GM20000 (cell line): ENCODE measurements at regions not wholly inside any gene's neighbourhood (a gene's known extent, or its start where the extent isn't known, plus 50 kb on each side); places are given as distances from the start of the nearest gene placed in this dataset.

Source experiments
- DNase-seq: peaks from one replicate; pipeline ENCODE4 v3.0.0; 2012; ENCODE audit warnings: low spot score
- TF ChIP-seq, protein P1 (sequence below): IDR thresholded peaks from 2 replicates; pipeline ENCODE4 v1.5.1; 2012; ENCODE audit warnings: mild to moderate bottlenecking, control low read depth; ENCODE audit errors: extremely low read depth, missing control alignments

DNA sequence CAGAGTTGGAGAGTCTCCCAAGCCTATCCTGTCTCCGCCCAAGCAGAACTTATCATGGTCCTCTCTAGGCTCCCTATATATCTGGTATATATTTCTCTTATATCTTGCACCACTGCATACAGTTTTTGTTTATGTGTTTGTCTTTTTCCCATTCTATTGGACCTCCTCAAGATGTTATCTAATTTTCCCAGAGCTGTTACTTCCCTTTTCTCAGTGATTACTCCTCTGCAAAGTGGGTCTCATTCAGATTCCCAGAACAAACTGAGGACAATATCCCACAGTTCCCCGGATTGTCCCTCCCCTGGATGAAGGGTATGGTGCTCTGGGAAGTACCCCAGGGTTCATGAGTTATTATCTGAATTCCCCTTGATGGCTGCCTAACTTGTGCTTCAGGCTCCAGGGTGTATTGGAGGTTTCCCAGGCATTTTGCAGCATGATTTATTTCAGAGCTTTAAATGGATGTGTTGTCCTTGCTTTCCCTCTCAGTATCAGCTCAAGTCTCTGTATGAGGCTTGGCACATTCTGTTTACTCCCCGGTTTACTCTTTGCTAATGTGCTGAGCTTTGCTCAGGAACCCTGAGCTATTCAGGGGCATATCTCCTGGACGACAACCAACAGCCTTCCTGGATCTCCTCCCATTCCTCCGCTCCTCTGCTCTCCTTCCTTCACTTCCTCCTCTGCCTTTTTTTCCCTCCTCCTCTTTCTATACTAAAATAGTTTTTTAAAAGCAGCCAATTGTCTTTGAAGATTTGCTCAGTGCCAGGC is 329.3 kb downstream of the SPRY2 start:
- no peak for DNase-seq
- TF ChIP-seq, protein P1, sequence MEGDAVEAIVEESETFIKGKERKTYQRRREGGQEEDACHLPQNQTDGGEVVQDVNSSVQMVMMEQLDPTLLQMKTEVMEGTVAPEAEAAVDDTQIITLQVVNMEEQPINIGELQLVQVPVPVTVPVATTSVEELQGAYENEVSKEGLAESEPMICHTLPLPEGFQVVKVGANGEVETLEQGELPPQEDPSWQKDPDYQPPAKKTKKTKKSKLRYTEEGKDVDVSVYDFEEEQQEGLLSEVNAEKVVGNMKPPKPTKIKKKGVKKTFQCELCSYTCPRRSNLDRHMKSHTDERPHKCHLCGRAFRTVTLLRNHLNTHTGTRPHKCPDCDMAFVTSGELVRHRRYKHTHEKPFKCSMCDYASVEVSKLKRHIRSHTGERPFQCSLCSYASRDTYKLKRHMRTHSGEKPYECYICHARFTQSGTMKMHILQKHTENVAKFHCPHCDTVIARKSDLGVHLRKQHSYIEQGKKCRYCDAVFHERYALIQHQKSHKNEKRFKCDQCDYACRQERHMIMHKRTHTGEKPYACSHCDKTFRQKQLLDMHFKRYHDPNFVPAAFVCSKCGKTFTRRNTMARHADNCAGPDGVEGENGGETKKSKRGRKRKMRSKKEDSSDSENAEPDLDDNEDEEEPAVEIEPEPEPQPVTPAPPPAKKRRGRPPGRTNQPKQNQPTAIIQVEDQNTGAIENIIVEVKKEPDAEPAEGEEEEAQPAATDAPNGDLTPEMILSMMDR, result no peak

DNA sequence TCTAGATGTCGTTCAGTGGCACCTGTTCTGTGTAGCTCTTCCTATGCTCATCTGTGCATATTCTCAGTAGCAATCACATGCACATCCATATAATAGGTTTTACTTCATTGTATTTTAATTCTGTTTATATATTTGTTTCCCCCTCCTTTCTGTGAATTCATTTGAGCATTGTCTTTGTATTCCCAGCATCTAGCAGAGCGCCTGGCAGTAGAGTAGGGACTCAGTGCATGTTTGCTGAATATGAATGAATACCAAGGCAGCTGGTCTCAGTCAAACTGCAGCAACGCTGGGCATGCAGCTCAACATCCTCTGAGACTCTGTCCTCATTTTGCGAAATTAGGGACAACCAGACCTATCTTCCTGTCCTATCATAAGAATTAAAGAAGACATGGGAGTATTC is 330.1 kb downstream of the SPRY2 start:
- TF ChIP-seq, protein P1, result no peak
- no peak for DNase-seq

DNA sequence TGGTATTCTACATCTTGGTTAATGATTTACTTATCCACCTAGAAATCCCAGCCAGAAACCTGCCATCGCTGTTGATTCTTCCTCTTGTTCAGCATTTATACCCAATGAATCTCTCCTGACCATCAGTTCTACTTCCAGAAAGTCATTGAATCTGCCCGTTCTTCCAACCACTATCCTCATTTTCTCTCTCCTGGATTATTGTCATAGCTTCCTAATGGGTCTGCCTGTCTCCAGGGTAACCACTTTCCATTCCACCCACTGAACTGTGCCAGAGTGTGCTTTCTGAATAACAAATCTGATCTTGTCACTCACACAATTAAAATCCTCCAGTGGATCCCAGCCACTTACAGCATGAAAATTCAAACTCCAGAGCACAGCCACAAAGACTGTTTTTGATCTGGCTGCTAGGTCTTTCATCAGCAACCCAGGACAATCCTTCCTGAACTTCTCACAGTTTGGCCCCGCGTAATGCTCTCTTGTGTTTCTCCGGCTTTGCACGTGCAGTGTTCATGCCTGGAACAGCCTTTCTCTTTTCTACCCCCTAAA is 330.6 kb downstream of the SPRY2 start:
- no peak for DNase-seq
- TF ChIP-seq, protein P1, result no peak

DNA sequence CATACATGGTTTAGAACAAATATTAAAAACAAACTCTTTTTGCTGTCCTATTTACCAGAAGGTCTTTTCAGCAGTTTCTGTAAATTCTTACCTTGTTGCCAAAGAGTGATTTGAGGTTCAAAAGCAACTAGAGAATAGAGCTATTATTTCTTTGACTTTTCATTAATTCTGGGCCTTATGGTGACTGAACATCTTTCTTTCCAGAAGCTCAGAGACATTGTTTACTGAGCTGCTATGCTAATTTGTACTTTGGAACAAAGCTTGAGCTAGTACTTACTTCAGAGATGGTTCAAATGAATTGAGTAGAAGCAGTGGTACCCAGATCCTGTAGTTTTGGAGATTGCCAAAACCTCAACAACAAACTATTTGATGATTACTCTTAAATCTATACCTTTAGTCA is 331.2 kb downstream of the SPRY2 start:
- DNase-seq, result no peak
- TF ChIP-seq, protein P1, result no peak

DNA sequence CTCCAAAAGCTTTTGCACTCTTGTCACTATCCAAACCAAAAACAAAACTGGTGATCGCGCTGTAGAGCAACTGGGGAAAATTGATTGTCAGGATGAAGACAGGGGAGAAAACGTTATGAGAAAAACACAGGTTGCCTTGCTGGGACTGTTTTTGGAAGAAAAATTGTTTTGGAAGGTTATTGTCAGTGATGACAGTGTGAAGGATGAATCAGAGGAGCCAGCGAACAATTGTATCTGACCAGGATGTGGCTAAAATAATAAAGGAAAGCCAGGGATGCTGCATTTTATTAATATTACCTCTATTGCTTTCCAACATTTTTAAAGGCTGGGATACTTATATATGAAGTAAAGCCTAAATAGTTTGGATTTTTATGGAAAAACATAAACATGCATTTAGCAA is 334.0 kb downstream of the SPRY2 start:
- TF ChIP-seq, protein P1, result no peak
- DNase-seq, result no peak

DNA sequence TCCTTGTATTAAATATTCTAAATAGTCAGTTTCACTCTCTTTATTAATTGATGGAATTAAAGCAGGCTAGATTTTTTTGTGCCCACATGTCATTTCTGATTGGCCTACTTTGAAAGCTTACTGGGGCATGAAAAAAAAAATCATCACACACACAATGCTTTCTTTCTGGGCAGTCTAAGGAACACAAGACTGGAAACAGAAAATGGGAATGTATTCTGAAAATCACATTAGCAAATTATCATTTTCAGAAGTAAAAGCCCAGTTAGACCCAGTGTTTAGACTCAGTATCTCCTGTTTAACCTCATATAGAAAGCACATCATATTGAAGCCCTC is 339.4 kb downstream of the SPRY2 start:
- TF ChIP-seq, protein P1, result no peak

DNA sequence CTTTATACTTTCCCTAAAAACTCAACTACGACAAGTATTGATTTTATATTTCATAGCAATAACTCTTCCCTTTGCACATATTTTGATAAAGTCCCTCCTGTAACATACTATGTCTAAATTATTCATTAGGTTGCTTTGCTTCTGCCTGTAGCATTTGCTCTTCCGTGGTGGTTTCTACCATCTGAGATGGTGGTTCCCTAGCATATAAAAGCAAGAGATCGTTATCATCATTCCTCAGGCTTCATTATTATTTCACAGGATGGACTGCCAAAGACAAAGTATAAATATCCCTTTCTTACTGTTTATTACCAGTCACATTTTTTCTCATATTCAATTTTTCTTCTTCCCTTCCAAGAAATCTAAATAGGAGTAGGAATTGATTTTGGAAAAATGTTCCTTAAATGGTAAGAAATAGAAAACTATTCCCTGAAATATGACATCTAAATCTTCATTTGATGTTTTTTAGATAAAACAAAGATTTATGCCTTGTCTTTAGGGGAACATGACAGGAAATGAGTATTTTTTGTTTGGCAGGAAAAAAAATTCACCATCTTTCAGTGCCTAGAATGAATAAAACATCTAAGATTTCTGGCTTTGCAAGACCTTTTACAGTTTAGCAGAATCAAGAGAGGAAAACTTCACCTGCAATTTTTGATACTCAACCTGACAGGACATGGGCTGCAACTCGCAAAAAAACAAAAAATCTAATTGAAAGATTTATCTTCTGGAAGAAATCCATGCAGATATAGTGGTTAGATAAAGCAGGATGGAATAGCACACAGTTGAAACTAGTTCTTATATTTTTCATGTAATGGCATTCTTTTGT is 340.0 kb downstream of the SPRY2 start:
- DNase-seq, result no peak

More for the DNA sequence above, 339.4 kb downstream of the SPRY2 start:
- no peak for DNase-seq

More for the DNA sequence above, 340.0 kb downstream of the SPRY2 start:
- TF ChIP-seq, protein P1, result no peak
